ENCODE measurements at regions not wholly inside any gene's neighbourhood (a gene's known extent, or its start where the extent isn't known, plus 50 kb on each side); places are given as distances from the start of the nearest gene placed in this dataset.

GRCh38 chr3:30069056-30069455, 537.3 kb upstream of the TGFBR2 start:
- Mint-ChIP-seq H3K4me3 (ENCODE audit: unreplicated experiment) (no peak overlapping the region), H3K27me3 (ENCODE audit: unreplicated experiment) (no peaks in the 10 kb centered on the region), H3K36me3 (ENCODE audit: low read depth, unreplicated experiment) (peaks cover 8% of the 10 kb centered on the region), H3K9me3 (ENCODE audit: unreplicated experiment) (peaks cover 7% of the 10 kb centered on the region), H3K27ac (ENCODE audit: unreplicated experiment) (no peak overlapping the region), H3K4me1 (ENCODE audit: unreplicated experiment) (no peaks in the 10 kb centered on the region)
- no peak for DNase-seq (ENCODE audit: low spot score)
- TF ChIP-seq CTCF (IDR thresholded peaks at IDR 0.05; ENCODE audit: unreplicated experiment), result no peak

GRCh38 chr3:30073040-30073439, 533.4 kb upstream of the TGFBR2 start:
- Mint-ChIP-seq H3K36me3 (ENCODE audit: low read depth, unreplicated experiment) (no peaks in the 10 kb centered on the region), H3K9me3 (ENCODE audit: unreplicated experiment) (no peaks in the 10 kb centered on the region), H3K4me3 (ENCODE audit: unreplicated experiment) (no peak overlapping the region), H3K27me3 (ENCODE audit: unreplicated experiment) (no peaks in the 10 kb centered on the region), H3K27ac (ENCODE audit: unreplicated experiment) (no peak overlapping the region), H3K4me1 (ENCODE audit: unreplicated experiment) (no peaks in the 10 kb centered on the region)
- DNase-seq (ENCODE audit: low spot score), result no peak
- no peak for TF ChIP-seq CTCF (IDR thresholded peaks at IDR 0.05; ENCODE audit: unreplicated experiment)

- DNase-seq (ENCODE audit: low spot score), result no peak
- Mint-ChIP-seq H3K36me3 (ENCODE audit: low read depth, unreplicated experiment) (no peaks in the 10 kb centered on the region), H3K27ac (ENCODE audit: unreplicated experiment) (no peak overlapping the region), H3K4me3 (ENCODE audit: unreplicated experiment) (no peak overlapping the region), H3K27me3 (ENCODE audit: unreplicated experiment) (no peaks in the 10 kb centered on the region), H3K4me1 (ENCODE audit: unreplicated experiment) (no peaks in the 10 kb centered on the region), H3K9me3 (ENCODE audit: unreplicated experiment) (no peaks in the 10 kb centered on the region)
- TF ChIP-seq CTCF (IDR thresholded peaks at IDR 0.05; ENCODE audit: unreplicated experiment), result no peak
Measured at GRCh38 chr3:30073622-30074021, 532.8 kb upstream of the TGFBR2 start.

GRCh38 chr3:30075514-30075913, 530.9 kb upstream of the TGFBR2 start:
- no peak for TF ChIP-seq CTCF (IDR thresholded peaks at IDR 0.05; ENCODE audit: unreplicated experiment)
- Mint-ChIP-seq H3K9me3 (ENCODE audit: unreplicated experiment) (no peaks in the 10 kb centered on the region), H3K4me1 (ENCODE audit: unreplicated experiment) (no peaks in the 10 kb centered on the region), H3K27me3 (ENCODE audit: unreplicated experiment) (no peaks in the 10 kb centered on the region), H3K36me3 (ENCODE audit: low read depth, unreplicated experiment) (no peaks in the 10 kb centered on the region), H3K4me3 (ENCODE audit: unreplicated experiment) (no peak overlapping the region), H3K27ac (ENCODE audit: unreplicated experiment) (no peak overlapping the region)
- no peak for DNase-seq (ENCODE audit: low spot score)

- TF ChIP-seq CTCF (IDR thresholded peaks at IDR 0.05; ENCODE audit: unreplicated experiment), result no peak
- Mint-ChIP-seq H3K4me3 (ENCODE audit: unreplicated experiment) (no peak overlapping the region), H3K9me3 (ENCODE audit: unreplicated experiment) (no peaks in the 10 kb centered on the region), H3K4me1 (ENCODE audit: unreplicated experiment) (no peaks in the 10 kb centered on the region), H3K36me3 (ENCODE audit: low read depth, unreplicated experiment) (no peaks in the 10 kb centered on the region), H3K27me3 (ENCODE audit: unreplicated experiment) (no peaks in the 10 kb centered on the region), H3K27ac (ENCODE audit: unreplicated experiment) (no peak overlapping the region)
- no peak for DNase-seq (ENCODE audit: low spot score)
Measured at GRCh38 chr3:30076899-30077298, 529.5 kb upstream of the TGFBR2 start.
